ENCODE measurements at regions not wholly inside any gene's neighbourhood (a gene's known extent, or its start where the extent isn't known, plus 50 kb on each side); places are given as distances from the start of the nearest gene placed in this dataset.
A peak's percentile ranks its signal among the peaks of the same experiment; 100 is the strongest.
"Not testable (repeated sequence)": the region's sequence is repeated elsewhere in the genome, so short reads cannot be mapped to it uniquely, and the experiment has no call there.

DNA sequence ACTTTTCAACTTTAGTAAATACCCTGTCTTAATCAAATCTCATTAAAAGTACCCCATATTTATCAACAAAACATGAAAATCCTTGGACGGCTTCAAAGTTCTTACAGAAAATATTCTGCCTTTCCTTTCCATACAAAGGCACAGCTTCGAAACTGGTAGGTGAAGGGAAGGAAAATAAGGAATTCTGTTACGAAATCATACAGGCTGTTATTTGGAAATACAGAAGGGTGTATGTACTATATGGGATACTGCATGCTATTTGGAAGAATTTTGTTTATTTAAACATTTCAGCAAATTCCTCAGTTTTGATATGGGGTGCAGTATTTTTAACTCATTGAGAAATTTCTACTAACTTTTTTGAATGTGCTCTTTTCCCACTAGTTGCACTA lies 138.4 kb upstream of the BTN3A2 start:
- no peak overlapping the region for H3K27ac Mint-ChIP-seq
- no peaks in the 10 kb centered on the region for H3K27me3 Mint-ChIP-seq
- no peaks in the 10 kb centered on the region for H3K36me3 Mint-ChIP-seq
- peaks cover 18% of the 10 kb centered on the region for H3K4me1 Mint-ChIP-seq
- no peak overlapping the region for H3K4me3 Mint-ChIP-seq
- H3K9me3 Mint-ChIP-seq: no peaks in the 10 kb centered on the region

DNA sequence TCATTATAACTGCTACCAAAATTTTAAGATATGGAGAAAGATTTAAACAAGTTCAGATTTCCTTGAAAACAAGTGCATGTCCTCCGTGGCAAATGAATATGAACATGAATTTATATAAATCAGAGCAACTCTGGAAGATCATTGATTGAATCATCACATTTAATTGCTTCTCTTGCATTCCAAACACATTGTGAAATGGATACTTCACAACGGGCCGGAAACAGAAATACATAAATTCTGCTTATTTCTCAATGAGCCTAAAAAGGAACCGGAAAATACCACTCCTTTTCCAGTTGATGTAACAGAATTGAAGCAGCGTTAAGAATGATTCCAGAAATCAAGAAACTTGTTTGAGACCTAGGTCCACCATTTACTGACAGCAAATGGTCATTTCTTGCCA lies 134.6 kb upstream of the BTN3A2 start:
- H3K4me1 Mint-ChIP-seq: peaks cover 33% of the 10 kb centered on the region

DNA sequence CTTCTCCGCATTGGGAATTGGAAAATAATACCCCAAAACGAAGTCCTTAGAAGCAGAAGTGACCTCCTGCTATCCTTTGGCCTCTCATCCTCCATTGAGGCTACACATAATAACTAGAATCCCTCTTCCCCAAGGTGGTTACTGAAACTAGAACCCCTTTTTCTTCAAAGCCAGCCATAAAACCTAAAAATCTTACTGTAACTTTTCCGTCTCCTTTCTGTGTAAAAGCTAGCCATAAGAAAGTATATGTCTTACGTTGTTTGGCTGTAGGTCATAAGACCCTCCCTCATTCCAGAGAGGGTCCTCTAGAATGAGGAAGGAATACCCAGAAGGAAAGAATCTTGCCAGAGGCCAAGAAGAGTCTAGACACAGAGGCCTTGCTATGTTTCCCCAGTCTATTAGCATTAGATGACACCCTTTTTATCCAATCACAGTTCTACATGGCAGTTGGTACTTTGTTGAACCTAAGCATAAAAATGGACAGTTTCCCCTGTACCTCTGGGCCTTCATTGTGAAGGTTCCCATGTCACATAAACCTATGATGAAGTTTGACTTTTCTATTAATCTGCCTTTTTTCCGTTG lies 133.9 kb upstream of the BTN3A2 start:
- Mint-ChIP-seq H3K4me3 (no peak overlapping the region), H3K9me3 (no peaks in the 10 kb centered on the region), H3K27me3 (no peaks in the 10 kb centered on the region), H3K27ac (no peak overlapping the region), H3K4me1 (peaks cover 40% of the 10 kb centered on the region), H3K36me3 (no peaks in the 10 kb centered on the region)

More for the DNA sequence above, 134.6 kb upstream of the BTN3A2 start:
- H3K4me3 Mint-ChIP-seq: no peak overlapping the region
- no peak overlapping the region for H3K27ac Mint-ChIP-seq
- no peaks in the 10 kb centered on the region for H3K9me3 Mint-ChIP-seq
- no peaks in the 10 kb centered on the region for H3K27me3 Mint-ChIP-seq
- H3K36me3 Mint-ChIP-seq: no peaks in the 10 kb centered on the region

DNA sequence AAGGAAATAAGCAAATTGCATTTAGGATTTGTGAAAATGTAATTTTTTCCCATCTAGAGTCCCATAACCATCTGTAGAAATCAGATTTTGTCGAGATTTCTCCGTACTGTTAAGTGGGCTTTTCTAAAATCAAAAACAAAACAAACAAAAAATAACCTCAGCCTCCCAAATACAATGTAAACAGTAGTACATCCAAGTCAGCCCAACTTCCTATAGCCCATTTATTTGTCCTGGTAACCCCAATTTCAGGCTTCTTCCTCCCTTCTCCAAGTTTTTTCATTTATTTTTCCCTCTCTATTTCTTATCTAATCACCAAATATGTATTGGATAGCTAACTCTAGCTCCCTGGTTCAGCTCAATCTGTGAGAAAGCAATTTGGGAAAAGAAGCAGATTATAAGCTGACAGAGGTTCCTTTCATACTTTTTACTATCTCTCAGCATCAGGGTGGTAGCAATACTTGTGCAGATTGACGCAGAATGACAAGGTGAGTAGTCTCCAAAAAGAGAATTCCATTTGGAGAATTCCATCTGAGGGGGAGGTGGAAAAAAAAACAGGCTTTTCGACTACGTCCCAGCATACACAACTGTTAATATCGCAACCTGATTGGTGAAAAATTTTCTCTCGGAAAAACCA lies 132.6 kb upstream of the BTN3A2 start:
- Mint-ChIP-seq H3K4me3 (peak overlapping the region; percentile 91), H3K27me3 (no peaks in the 10 kb centered on the region), H3K36me3 (no peaks in the 10 kb centered on the region), H3K9me3 (no peaks in the 10 kb centered on the region), H3K27ac (peak overlapping the region; percentile 93), H3K4me1 (peaks cover 32% of the 10 kb centered on the region)

DNA sequence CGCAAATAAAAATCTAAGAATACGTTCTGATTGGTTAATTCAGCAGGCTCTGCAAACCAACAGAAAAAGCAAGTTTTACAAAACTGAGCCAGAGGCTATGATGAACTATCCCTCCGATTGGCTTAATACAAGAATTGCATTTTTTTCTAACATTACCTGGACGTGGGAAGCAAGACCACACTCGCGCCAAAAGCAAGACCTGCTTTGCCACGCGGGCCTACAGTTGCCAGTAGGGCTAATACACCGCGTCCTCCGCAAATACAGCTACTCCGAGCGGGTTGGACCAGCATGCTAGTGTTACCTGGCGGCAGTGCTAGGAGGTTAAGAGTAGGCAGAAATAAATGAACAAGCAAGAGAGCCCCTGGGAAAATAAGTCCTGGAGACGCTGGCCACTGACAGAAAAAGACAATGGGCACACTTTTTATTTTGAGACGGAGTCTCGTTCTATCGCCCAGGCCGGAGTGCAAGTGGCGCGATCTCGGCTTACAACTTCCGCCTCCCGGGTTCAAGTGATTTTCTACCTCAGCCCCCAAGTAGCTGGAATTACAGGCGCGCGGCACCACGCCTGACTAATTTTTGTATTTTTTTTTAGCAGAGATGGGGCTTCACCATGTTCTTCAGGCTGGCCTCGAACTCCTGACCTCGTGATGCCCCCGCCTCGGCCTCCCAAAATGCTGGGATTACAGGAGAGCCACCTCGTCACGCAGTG lies 131.9 kb upstream of the BTN3A2 start:
- peak overlapping the region; percentile 93 for H3K27ac Mint-ChIP-seq
- no peaks in the 10 kb centered on the region for H3K9me3 Mint-ChIP-seq
- H3K27me3 Mint-ChIP-seq: no peaks in the 10 kb centered on the region
- peaks cover 32% of the 10 kb centered on the region for H3K4me1 Mint-ChIP-seq
- no peaks in the 10 kb centered on the region for H3K36me3 Mint-ChIP-seq
- peak overlapping the region; percentile 91 for H3K4me3 Mint-ChIP-seq

DNA sequence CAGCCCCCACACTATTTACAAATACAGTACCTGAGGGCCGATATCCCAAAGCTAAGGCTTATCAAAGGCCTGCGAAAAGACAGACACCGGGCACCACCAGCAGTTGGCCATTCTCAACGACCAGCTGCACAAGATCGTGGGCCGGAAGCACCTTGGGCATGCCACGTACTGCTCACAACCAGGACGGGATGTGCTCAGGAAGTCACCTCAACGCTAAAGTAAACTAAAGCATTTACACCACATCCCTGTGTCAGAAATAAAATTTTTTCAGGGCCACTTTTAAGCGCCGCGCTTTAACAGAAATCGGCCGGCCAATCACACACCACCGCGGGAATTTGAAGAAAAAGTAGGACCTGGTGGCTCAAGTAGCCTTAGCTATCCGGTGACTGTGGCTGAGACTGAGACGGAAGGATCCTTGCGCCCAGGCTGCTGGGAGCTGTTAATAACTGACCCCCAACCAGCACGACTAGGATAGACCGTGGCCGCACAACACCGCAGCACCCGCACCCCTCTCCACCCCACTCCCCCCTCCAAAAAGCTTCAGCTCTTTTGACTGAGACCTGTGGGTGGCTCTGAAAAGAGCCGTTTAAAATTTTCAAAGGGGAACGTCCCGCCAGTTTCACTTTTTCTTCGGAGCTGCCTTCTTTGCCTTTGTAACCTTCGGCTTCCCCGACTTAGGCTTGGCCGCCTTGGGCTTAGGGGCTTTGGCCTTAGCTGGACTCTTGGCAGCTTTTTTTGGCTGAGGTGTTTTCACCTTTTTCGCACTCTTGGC lies 131.2 kb upstream of the BTN3A2 start:
- Mint-ChIP-seq H3K27ac (peak overlapping the region; percentile 98), H3K27me3 (no peaks in the 10 kb centered on the region), H3K36me3 (no peaks in the 10 kb centered on the region), H3K4me3 (peak overlapping the region; percentile 91), H3K9me3 (no peaks in the 10 kb centered on the region), H3K4me1 (peaks cover 30% of the 10 kb centered on the region)

DNA sequence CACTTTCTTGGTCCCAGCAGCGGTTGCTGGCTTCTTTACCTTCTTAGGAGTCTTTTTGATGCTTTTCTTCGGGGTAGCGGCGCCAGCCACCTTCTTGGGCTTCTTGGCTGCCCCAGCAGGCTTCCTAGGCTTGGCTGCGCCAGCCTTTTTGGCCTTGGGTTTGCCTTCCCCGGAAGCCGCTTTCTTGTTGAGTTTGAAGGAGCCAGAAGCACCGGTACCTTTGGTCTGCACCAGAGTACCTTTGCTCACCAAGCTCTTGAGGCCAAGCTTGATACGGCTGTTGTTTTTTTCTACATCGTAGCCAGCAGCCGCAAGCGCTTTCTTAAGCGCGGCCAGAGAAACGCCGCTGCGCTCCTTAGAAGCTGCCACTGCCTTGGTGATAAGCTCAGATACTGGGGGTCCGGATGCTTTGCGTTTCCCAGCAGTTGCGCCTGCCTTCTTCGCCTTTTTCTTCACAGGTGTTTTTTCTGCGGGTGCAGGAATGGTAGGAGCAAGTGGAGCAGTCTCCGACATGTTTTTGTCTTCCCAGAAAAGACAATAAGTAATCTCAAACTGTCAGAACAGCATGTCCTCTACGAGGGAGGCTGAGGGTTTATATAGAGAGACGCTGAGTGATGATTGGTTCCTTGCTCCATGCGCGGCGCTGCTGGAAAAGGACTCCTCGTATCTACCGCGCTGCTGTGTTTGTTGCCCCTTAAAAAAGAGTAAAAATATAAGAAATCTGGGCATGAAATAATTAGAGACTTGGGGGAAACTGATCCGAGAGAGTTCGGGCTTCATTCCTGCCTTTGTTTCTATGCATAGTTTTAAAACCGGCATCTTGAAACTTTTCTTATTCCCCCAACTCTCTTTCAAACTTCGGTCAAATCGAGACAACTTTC lies 130.3 kb upstream of the BTN3A2 start:
- H3K27me3 Mint-ChIP-seq: no peaks in the 10 kb centered on the region
- peak overlapping the region; percentile 98 for H3K27ac Mint-ChIP-seq
- no peaks in the 10 kb centered on the region for H3K36me3 Mint-ChIP-seq
- no peaks in the 10 kb centered on the region for H3K9me3 Mint-ChIP-seq
- H3K4me3 Mint-ChIP-seq: peak overlapping the region; percentile 91
- peaks cover 26% of the 10 kb centered on the region for H3K4me1 Mint-ChIP-seq

DNA sequence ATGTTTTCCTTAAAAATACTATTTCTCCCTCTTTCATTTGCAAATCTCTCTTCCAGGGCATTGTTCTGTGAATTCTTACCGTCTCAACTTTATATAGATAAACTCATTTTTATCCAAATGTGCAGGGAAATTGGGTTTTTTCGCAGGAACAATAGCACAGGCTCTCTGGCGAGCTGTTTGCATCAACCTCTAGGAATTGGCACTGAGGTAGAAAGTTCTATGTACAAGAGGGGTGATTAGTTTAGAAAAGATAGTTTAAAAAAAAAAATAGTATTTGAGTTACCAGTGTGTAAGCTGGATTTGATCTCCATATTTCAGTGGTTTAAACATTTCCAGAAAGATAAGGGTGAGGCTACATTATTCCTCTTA lies 129.7 kb upstream of the BTN3A2 start:
- Mint-ChIP-seq H3K4me3 (peak overlapping the region; percentile 91), H3K27ac (peak overlapping the region; percentile 98), H3K4me1 (peaks cover 27% of the 10 kb centered on the region), H3K9me3 (peaks cover 4% of the 10 kb centered on the region), H3K36me3 (no peaks in the 10 kb centered on the region), H3K27me3 (no peaks in the 10 kb centered on the region)

DNA sequence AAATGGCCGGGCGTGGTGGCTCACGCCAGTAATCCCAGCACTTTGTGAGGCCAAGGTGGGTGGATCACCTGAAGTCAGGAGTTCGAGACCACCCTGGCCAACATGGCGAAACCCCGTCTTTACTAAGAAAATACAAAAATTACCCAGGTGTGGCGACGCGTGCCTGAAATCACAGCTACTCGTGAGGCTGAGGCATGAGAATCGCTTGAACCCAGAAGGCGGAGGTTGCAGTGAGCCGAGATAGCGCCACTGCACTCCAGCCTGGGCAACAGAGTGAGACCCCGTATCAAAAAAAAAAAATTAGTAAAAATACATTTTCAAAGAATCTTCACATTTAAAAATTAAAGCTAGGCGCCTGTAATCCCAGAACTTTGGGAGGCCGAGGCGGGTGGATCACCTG lies 125.6 kb upstream of the BTN3A2 start:
- not testable (repeated sequence) for H3K36me3 Mint-ChIP-seq, H3K4me3 Mint-ChIP-seq, H3K27ac Mint-ChIP-seq, H3K27me3 Mint-ChIP-seq, H3K9me3 Mint-ChIP-seq
- H3K4me1 Mint-ChIP-seq: peaks cover 29% of the 10 kb centered on the region

- peak overlapping the region; percentile 89 for H3K4me3 Mint-ChIP-seq
- peaks cover 26% of the 10 kb centered on the region for H3K4me1 Mint-ChIP-seq
- H3K9me3 Mint-ChIP-seq: peaks cover 10% of the 10 kb centered on the region
- no peaks in the 10 kb centered on the region for H3K27me3 Mint-ChIP-seq
- peaks cover 5% of the 10 kb centered on the region for H3K36me3 Mint-ChIP-seq
- peak overlapping the region; percentile 94 for H3K27ac Mint-ChIP-seq
These were observed 124.6 kb upstream of the BTN3A2 start for GRCh38 chr6:26240157-26241032.

GRCh38 chr6:26241033-26241895 lies 123.7 kb upstream of the BTN3A2 start:
- Mint-ChIP-seq H3K9me3 (peaks cover 10% of the 10 kb centered on the region), H3K4me1 (peaks cover 19% of the 10 kb centered on the region), H3K27ac (peak overlapping the region; percentile 94), H3K36me3 (peaks cover 5% of the 10 kb centered on the region), H3K27me3 (no peaks in the 10 kb centered on the region), H3K4me3 (peak overlapping the region; percentile 89)

DNA sequence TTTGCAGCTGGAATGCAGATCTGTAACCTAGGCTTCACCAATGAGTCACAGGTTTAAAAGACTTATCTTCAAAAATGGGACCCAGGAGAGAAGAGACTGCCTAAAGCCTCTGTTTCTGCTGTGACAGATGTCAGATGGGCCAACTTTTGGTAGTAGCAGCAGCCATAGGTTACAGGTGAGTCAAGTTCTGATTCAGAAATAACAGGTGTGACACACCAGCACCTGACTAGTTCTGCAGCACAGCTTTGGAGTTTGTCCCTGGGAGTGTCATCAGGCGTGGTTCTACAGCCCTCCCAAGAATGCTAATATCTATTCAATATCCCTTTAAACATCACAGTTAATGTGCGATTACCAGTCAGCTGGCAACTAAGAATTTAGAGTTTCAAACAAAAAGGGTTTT lies 121.9 kb upstream of the BTN3A2 start:
- Mint-ChIP-seq H3K27me3 (no peaks in the 10 kb centered on the region), H3K4me3 (no peak overlapping the region), H3K9me3 (peaks cover 10% of the 10 kb centered on the region), H3K36me3 (peaks cover 5% of the 10 kb centered on the region), H3K27ac (no peak overlapping the region), H3K4me1 (peaks cover 19% of the 10 kb centered on the region)

DNA sequence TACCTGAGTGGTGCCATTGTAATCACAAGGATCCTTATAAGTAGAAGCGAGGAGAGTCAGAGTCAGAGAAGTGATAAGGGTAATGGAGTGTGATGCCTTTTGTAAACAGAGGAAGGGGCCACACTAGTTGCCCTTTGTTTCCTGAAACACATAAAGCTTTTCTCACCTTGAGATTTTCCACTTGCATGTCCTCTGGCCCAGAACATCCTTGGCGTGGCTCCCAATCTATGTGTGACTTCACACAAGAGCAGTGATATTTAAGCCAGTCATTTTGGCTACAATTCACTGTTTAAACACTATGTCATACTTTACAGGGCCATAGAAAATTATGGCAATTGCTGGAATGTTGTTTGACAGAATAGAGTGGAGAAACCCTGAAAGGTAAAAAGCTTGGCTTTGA lies 121.2 kb upstream of the BTN3A2 start:
- Mint-ChIP-seq H3K27me3 (no peaks in the 10 kb centered on the region), H3K9me3 (peaks cover 10% of the 10 kb centered on the region), H3K36me3 (peaks cover 5% of the 10 kb centered on the region), H3K27ac (no peak overlapping the region), H3K4me3 (no peak overlapping the region), H3K4me1 (peaks cover 19% of the 10 kb centered on the region)

DNA sequence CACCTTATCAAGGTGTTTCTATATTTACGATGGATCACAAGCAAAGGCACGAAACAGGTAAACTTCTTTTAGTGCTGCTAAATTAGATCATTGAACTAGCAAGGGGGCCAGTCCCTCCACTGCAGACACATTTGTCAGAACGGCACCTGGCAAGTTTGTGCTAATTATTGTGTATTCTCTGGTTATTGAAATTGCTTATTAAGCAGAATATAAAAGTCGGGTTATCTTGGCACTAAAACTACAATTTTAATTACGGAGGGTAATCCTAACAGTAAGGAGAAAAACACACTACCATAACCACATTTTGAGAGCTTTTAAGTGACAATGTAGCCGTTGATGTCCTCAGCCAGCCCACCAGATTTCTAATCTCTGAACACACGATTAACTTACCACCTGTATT lies 118.9 kb upstream of the BTN3A2 start:
- H3K4me3 Mint-ChIP-seq: no peak overlapping the region

More for the DNA sequence above, 118.9 kb upstream of the BTN3A2 start:
- H3K4me1 Mint-ChIP-seq: peaks cover 19% of the 10 kb centered on the region
- no peaks in the 10 kb centered on the region for H3K9me3 Mint-ChIP-seq
- H3K27me3 Mint-ChIP-seq: no peaks in the 10 kb centered on the region
- H3K27ac Mint-ChIP-seq: no peak overlapping the region
- H3K36me3 Mint-ChIP-seq: peaks cover 3% of the 10 kb centered on the region
